ENCODE measurements at regions not wholly inside any gene's neighbourhood (a gene's known extent, or its start where the extent isn't known, plus 50 kb on each side); places are given as distances from the start of the nearest gene placed in this dataset.

GRCh38 chr3:5531741-5532290 lies 344.3 kb downstream of the EDEM1 start:
- no peak for DNase-seq (ENCODE audit: low read depth in 3 of 3, low spot score in 1 of 3)

GRCh38 chr3:5540532-5540931 lies 353.0 kb downstream of the EDEM1 start:
- no peak for DNase-seq (ENCODE audit: low read depth in 3 of 3, low spot score in 1 of 3)

- DNase-seq (ENCODE audit: low read depth in 3 of 3, low spot score in 1 of 3), result no peak
Observed at GRCh38 chr3:5542472-5542871, 355.0 kb downstream of the EDEM1 start.

GRCh38 chr3:5543047-5543446 lies 355.5 kb downstream of the EDEM1 start:
- no peak for DNase-seq (ENCODE audit: low read depth in 3 of 3, low spot score in 1 of 3)

- DNase-seq (ENCODE audit: low read depth in 3 of 3, low spot score in 1 of 3), result no peak
Observed at GRCh38 chr3:5545719-5546118, 358.2 kb downstream of the EDEM1 start.

- DNase-seq (ENCODE audit: low read depth in 3 of 3, low spot score in 1 of 3), result no peak
Observed at GRCh38 chr3:5553203-5553602, 365.7 kb downstream of the EDEM1 start.

- no peak for DNase-seq (ENCODE audit: low read depth in 3 of 3, low spot score in 1 of 3)
Observed at GRCh38 chr3:5554245-5554747, 366.8 kb downstream of the EDEM1 start.

GRCh38 chr3:5560199-5560598 lies 372.7 kb downstream of the EDEM1 start:
- no peak for DNase-seq (ENCODE audit: low read depth in 3 of 3, low spot score in 1 of 3)

- DNase-seq (ENCODE audit: low read depth in 3 of 3, low spot score in 1 of 3), result no peak
Observed at GRCh38 chr3:5563537-5564277, 376.2 kb downstream of the EDEM1 start.

- DNase-seq (ENCODE audit: low read depth in 3 of 3, low spot score in 1 of 3), result no peak
Observed at GRCh38 chr3:5564278-5564666, 376.8 kb downstream of the EDEM1 start.

GRCh38 chr3:5565026-5565425 lies 377.5 kb downstream of the EDEM1 start:
- DNase-seq (ENCODE audit: low read depth in 3 of 3, low spot score in 1 of 3), result no peak

GRCh38 chr3:5567113-5567512 lies 379.6 kb downstream of the EDEM1 start:
- no peak for DNase-seq (ENCODE audit: low read depth in 3 of 3, low spot score in 1 of 3)

- DNase-seq (ENCODE audit: low read depth in 3 of 3, low spot score in 1 of 3), result no peak
Observed at GRCh38 chr3:5568451-5568850, 380.9 kb downstream of the EDEM1 start.

- no peak for DNase-seq (ENCODE audit: low read depth in 3 of 3, low spot score in 1 of 3)
Observed at GRCh38 chr3:5569152-5569551, 381.6 kb downstream of the EDEM1 start.

GRCh38 chr3:5572168-5572567 lies 384.7 kb downstream of the EDEM1 start:
- no peak for DNase-seq (ENCODE audit: low read depth in 3 of 3, low spot score in 1 of 3)

- no peak for DNase-seq (ENCODE audit: low read depth in 3 of 3, low spot score in 1 of 3)
Observed at GRCh38 chr3:5576277-5577011, 388.9 kb downstream of the EDEM1 start.

- DNase-seq (ENCODE audit: low read depth in 3 of 3, low spot score in 1 of 3), result no peak
Observed at GRCh38 chr3:5579139-5579602, 391.7 kb downstream of the EDEM1 start.

- DNase-seq (ENCODE audit: low read depth in 3 of 3, low spot score in 1 of 3), result no peak
Observed at GRCh38 chr3:5579946-5580345, 392.4 kb downstream of the EDEM1 start.

- no peak for DNase-seq (ENCODE audit: low read depth in 3 of 3, low spot score in 1 of 3)
Observed at GRCh38 chr3:5580826-5581225, 393.3 kb downstream of the EDEM1 start.

GRCh38 chr3:5581743-5582142 lies 394.2 kb downstream of the EDEM1 start:
- no peak for DNase-seq (ENCODE audit: low read depth in 3 of 3, low spot score in 1 of 3)

GRCh38 chr3:5583920-5584319 lies 396.4 kb downstream of the EDEM1 start:
- DNase-seq (ENCODE audit: low read depth in 3 of 3, low spot score in 1 of 3), result no peak

GRCh38 chr3:5585085-5585484 lies 397.6 kb downstream of the EDEM1 start:
- no peak for DNase-seq (ENCODE audit: low read depth in 3 of 3, low spot score in 1 of 3)
